HUDEP-2 (cell line): ENCODE measurements at regions not wholly inside any gene's neighbourhood (a gene's known extent, or its start where the extent isn't known, plus 50 kb on each side); places are given as distances from the start of the nearest gene placed in this dataset.

Experiments
- DNase-seq, 76 experiments: peaks; one replicate each; lab custom pipeline; 2025; ENCODE audit not compliant: unreplicated experiment in 76 of 76; lab: John Stamatoyannopoulos, UW

GRCh38 chr3:13249664-13250390 lies 170.3 kb downstream of the NUP210 start:
- no peak for DNase-seq

DNA sequence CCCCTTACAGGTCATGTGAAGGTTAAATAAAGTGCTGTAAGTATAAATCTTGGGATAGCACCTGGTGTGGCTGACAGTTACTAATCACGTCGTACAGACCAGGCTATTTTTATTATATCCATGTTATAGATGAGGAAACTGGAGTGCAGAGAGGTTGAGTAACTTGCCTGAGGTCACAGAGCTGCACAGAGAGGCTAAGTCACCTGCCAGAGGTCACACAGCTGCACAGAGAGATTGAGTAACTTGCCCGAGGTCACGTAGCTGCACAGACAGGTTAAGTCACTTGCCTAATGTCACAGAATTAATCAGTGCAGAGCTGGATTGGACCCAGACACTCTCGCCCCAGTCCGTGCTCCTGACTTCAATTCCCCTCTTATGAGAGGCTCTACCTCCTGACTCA lies 171.5 kb downstream of the NUP210 start:
- no peak for DNase-seq

GRCh38 chr3:13245615-13245978 lies 172.4 kb upstream of the IQSEC1 start:
- no peak for DNase-seq

DNA sequence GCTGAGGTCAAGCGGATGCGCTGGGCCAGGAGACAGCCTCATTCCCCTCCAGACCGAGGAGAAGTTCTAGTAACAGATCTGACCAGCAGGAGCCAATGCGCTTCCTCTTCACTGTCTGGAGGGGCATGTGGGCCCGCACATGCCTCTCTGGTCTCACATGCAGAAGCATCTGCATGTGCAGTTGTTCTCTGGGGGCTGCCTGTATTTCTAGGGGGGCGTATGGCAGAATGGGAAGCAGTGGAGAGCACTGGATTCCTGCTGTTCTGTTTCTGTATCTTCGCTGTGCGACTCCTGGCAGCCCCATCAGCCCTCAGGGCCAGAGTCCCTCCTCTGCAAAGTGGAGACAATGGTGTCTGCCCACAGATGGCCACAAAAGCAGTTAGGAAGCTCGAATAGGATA lies 170.4 kb upstream of the IQSEC1 start:
- no peak for DNase-seq

- DNase-seq = no peak
Observed at GRCh38 chr3:13242364-13242737, 169.1 kb upstream of the IQSEC1 start.

- no peak for DNase-seq
Observed at GRCh38 chr3:13241621-13242363, 168.6 kb upstream of the IQSEC1 start.

GRCh38 chr3:13240928-13241618 lies 167.8 kb upstream of the IQSEC1 start:
- no peak for DNase-seq

- no peak for DNase-seq
Observed at GRCh38 chr3:13239467-13239760, 166.2 kb upstream of the IQSEC1 start.

- DNase-seq = no peak
Observed at GRCh38 chr3:13238687-13239466, 165.6 kb upstream of the IQSEC1 start.

DNA sequence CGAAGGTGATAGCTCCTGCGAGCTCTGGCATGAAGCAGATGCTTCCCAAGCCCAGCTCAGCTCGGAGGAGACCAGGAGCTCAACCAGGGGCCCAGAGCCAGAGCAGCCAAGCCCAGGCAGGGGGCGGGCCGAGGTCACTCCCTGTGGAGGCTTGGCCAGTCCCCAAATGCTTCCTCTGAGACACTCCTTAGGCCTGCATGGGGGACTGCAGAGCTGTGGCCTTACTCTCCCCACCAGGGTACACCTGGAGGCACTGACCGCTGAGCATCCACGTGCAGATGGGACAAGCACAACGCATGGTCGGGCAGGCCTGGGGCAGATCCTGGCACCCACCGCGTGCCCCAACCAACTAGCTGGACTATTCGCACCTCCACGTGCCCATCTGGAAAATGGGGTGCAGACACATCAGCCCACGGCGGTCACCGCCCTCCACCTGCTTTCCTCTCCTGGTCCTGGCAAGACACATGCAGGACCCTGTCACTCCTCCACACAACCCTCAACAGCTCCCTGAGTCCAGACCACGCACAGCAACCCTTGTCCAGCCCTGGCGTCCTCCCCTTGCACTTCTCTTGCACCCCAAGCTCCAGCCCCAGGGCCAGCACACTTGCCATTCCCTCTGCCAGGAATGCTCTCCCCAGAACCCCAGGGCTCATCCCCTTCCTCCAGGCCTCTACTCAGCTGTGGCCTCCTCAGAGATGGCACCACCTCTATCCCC lies 164.7 kb upstream of the IQSEC1 start:
- no peak for DNase-seq

DNA sequence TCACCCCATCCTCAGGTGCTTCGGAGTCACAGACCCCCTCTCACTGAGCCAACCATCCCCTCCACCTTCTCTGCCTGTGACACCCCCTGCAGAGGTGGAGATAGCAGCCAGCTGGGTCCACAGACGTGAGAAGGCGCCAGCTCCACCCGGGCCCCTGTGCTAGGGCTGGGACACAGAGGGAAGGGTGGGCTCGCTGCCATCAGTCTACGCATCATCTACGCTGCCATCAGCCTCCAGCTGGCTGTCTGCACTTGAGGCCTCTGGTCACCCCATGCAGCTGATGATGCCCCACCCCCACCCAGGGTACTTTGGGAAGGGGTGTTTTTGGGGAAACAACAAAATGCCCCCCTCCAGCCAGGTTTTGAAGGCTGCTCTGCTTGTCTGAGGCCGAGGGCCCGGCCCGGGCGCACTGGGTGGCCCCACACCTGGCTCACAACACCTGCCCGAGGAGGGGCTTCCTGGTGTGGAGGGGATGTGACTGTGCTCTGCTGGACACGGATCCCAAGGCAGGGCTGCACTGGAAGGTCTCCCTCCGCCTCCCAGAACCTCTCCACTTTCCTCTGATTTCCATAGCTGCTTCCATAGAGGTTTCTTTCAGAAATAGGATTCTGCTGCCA lies 163.4 kb upstream of the IQSEC1 start:
- DNase-seq = no peak

DNA sequence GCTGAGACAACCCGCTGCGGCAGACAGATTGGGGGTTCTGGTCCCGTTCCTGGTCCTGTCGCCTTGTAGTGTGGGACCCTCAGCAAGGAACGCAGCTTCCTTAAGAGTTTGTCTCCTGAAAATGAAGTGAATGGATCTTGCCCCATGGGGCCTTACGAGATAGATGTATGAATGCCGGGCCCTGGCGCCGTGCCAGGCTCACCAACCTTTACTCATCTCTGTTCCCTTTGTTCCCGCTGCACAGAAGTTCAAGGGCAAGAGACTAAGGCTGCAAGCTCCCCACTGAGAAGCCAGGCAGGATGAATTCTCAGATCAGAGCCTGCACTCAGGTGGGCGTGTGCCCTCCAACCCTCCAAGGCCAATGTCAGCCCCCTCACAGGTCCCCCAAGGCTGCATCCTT lies 162.7 kb upstream of the IQSEC1 start:
- no peak for DNase-seq

DNA sequence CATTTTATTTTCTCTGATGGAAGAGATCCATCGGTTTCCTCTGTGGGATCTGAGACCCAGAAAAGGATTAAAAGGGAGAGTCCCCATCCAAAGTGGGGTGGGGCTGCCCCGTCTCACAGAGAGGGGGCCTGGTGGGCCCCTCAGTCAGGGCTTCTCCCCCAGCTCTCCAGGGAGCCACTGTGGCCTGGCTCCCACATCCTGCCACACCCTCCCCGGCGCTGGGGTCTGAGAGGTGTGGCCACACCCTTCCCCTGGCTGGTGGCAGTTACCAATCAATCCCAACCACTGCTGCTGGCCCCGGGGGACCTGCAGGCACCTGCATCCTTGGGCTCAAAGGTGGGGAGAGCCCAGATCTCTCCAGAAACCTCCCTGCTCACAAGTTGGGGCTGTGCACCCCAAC lies 161.8 kb upstream of the IQSEC1 start:
- no peak for DNase-seq

GRCh38 chr3:13234666-13235065 lies 161.4 kb upstream of the IQSEC1 start:
- DNase-seq = no peak

GRCh38 chr3:13233487-13234485 lies 160.6 kb upstream of the IQSEC1 start:
- DNase-seq = no peak

GRCh38 chr3:13231781-13232666 lies 158.8 kb upstream of the IQSEC1 start:
- no peak for DNase-seq

- peak in 17 of 76 experiments; percentile 3 to 40 (median 13) for DNase-seq
Observed at GRCh38 chr3:13229273-13229949, 156.2 kb upstream of the IQSEC1 start.
